Right atrium auricular region (tissue), 2 donors: ENCODE measurements at regions not wholly inside any gene's neighbourhood (a gene's known extent, or its start where the extent isn't known, plus 50 kb on each side); places are given as distances from the start of the nearest gene placed in this dataset.

Experiments used
- DNase-seq: peaks from one replicate; pipeline ENCODE4 v3.0.0-alpha.2; 2019; ENCODE audit warnings: low spot score
- H3K27ac ChIP-seq, 2 donors: fragments of 200-600 bp; sonication (generic); 1 replicate in 1 of 2; 2 replicates in 1 of 2; pipeline ENCODE4 v1.5.1; 2016 to 2019
- H3K27me3 ChIP-seq, 2 donors: fragments of 200-600 bp; sonication (generic); one replicate each; pipeline versions ENCODE4 v1.5.1 to v1.6.0; 2017 to 2019
- H3K36me3 ChIP-seq: fragments of 200-600 bp; sonication (generic); one replicate; pipeline ENCODE4 v1.5.1; 2016
- H3K4me1 ChIP-seq, 2 donors: fragments of 200-600 bp; sonication (generic); one replicate each; pipeline versions ENCODE4 v1.5.1 to v1.6.0; 2017 to 2019
- H3K4me3 ChIP-seq, 2 donors: fragments of 200-600 bp; sonication (generic); 1 replicate in 1 of 2; 2 replicates in 1 of 2; pipeline ENCODE4 v1.5.1; 2017 to 2019; ENCODE audit warnings: mild to moderate bottlenecking in 1 of 2, moderate library complexity in 1 of 2
- H3K9me3 ChIP-seq, 2 donors: fragments of 200-600 bp; sonication (generic); one replicate each; pipeline ENCODE4 v1.5.1; 2019
- TF ChIP-seq, protein P1 (sequence below), 2 donors: fragments of 200-600 bp; sonication (generic); IDR thresholded peaks; one replicate each; pipeline ENCODE4 v1.5.1; 2019; ENCODE audit warnings: antibody characterized with exemption in 2 of 2

DNA sequence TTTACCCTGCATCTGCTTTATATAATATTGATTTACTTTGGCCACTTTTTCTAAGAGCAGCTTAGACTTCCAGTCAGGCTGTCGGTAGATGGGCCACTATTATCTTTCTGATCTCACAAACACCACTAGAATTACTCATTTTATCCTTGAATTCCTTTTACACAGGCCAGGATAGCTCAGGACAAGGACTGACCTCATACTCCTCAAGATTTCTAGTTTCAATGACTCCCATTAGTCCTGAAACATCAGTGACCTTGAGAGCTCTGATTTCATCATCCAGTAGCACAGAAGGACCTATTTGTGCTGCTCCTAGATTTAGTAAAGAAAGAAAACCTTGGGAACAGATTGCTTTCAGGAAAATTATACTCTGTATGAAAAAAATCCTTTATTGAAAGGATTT is 727.9 kb upstream of the PTPRD start:
- Histone ChIP-seq H3K27me3 (no peaks in the 10 kb centered on the region), H3K36me3 (no peaks in the 10 kb centered on the region), H3K27ac (no peak overlapping the region), H3K9me3 (no peaks in the 10 kb centered on the region), H3K4me1 (no peaks in the 10 kb centered on the region), H3K4me3 (no peak overlapping the region)
- no peak for DNase-seq
- TF ChIP-seq, protein P1, sequence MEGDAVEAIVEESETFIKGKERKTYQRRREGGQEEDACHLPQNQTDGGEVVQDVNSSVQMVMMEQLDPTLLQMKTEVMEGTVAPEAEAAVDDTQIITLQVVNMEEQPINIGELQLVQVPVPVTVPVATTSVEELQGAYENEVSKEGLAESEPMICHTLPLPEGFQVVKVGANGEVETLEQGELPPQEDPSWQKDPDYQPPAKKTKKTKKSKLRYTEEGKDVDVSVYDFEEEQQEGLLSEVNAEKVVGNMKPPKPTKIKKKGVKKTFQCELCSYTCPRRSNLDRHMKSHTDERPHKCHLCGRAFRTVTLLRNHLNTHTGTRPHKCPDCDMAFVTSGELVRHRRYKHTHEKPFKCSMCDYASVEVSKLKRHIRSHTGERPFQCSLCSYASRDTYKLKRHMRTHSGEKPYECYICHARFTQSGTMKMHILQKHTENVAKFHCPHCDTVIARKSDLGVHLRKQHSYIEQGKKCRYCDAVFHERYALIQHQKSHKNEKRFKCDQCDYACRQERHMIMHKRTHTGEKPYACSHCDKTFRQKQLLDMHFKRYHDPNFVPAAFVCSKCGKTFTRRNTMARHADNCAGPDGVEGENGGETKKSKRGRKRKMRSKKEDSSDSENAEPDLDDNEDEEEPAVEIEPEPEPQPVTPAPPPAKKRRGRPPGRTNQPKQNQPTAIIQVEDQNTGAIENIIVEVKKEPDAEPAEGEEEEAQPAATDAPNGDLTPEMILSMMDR (IDR thresholded peaks at IDR 0.05) = no peak

GRCh38 chr9:11347437-11347836 is 734.6 kb upstream of the PTPRD start:
- TF ChIP-seq, protein P1 (IDR thresholded peaks at IDR 0.05) = no peak
- H3K4me1 ChIP-seq = no peaks in the 10 kb centered on the region
- H3K4me3 ChIP-seq = no peak overlapping the region
- no peak overlapping the region for H3K27ac ChIP-seq
- H3K27me3 ChIP-seq = no peaks in the 10 kb centered on the region
- DNase-seq = no peak
- H3K9me3 ChIP-seq = no peaks in the 10 kb centered on the region
- no peaks in the 10 kb centered on the region for H3K36me3 ChIP-seq

GRCh38 chr9:11348366-11348765 is 735.6 kb upstream of the PTPRD start:
- no peak overlapping the region for H3K4me3 ChIP-seq
- H3K9me3 ChIP-seq = no peaks in the 10 kb centered on the region
- H3K27me3 ChIP-seq = no peaks in the 10 kb centered on the region
- H3K4me1 ChIP-seq = no peaks in the 10 kb centered on the region
- H3K36me3 ChIP-seq = no peaks in the 10 kb centered on the region
- H3K27ac ChIP-seq = no peak overlapping the region
- no peak for DNase-seq
- TF ChIP-seq, protein P1 (IDR thresholded peaks at IDR 0.05) = no peak

GRCh38 chr9:11349187-11349586 is 736.4 kb upstream of the PTPRD start:
- H3K27ac ChIP-seq = no peak overlapping the region
- H3K27me3 ChIP-seq = no peaks in the 10 kb centered on the region
- H3K4me1 ChIP-seq = no peaks in the 10 kb centered on the region
- H3K36me3 ChIP-seq = no peaks in the 10 kb centered on the region
- no peaks in the 10 kb centered on the region for H3K9me3 ChIP-seq
- TF ChIP-seq, protein P1 (IDR thresholded peaks at IDR 0.05) = no peak
- no peak overlapping the region for H3K4me3 ChIP-seq
- no peak for DNase-seq

DNA sequence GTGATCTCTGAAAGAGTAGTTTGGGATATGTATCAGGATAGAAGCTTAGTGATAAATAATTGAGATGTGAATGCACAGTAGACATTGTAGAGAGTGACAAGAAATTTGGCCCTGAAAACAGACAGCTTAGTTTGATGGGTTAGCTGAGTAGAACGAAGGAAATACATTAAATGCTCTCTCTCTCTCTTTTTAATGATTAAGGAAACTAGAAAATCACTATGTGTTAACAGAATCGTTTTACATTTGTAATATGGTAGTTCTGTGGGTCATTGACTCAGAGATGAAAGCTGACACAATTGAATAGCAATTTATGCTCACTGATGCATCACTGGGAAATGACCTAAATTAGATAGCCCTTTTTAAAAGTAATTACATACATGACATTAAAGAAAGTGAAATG is 739.8 kb upstream of the PTPRD start:
- H3K4me3 ChIP-seq = no peak overlapping the region
- H3K36me3 ChIP-seq = no peaks in the 10 kb centered on the region
- H3K27ac ChIP-seq = no peak overlapping the region
- H3K4me1 ChIP-seq = no peaks in the 10 kb centered on the region
- H3K9me3 ChIP-seq = no peaks in the 10 kb centered on the region
- no peak for DNase-seq
- TF ChIP-seq, protein P1 (IDR thresholded peaks at IDR 0.05) = no peak
- no peaks in the 10 kb centered on the region for H3K27me3 ChIP-seq

- no peaks in the 10 kb centered on the region for H3K27me3 ChIP-seq
- no peak overlapping the region for H3K27ac ChIP-seq
- H3K9me3 ChIP-seq = no peaks in the 10 kb centered on the region
- no peaks in the 10 kb centered on the region for H3K4me1 ChIP-seq
- no peak for DNase-seq
- TF ChIP-seq, protein P1 (IDR thresholded peaks at IDR 0.05) = no peak
- no peak overlapping the region for H3K4me3 ChIP-seq
- H3K36me3 ChIP-seq = no peaks in the 10 kb centered on the region
Observed at GRCh38 chr9:11356067-11356466, 743.3 kb upstream of the PTPRD start.
